HG03442 (cell line): ENCODE measurements at regions not wholly inside any gene's neighbourhood (a gene's known extent, or its start where the extent isn't known, plus 50 kb on each side); places are given as distances from the start of the nearest gene placed in this dataset.

Experiments used
- ATAC-seq: cut with Tn5 transposase; IDR thresholded peaks from one replicate; pipeline ENCODE4 v1.9.1; 2021; ENCODE audit warnings: mild to moderate bottlenecking, moderate library complexity; ENCODE audit not compliant: unreplicated experiment

DNA sequence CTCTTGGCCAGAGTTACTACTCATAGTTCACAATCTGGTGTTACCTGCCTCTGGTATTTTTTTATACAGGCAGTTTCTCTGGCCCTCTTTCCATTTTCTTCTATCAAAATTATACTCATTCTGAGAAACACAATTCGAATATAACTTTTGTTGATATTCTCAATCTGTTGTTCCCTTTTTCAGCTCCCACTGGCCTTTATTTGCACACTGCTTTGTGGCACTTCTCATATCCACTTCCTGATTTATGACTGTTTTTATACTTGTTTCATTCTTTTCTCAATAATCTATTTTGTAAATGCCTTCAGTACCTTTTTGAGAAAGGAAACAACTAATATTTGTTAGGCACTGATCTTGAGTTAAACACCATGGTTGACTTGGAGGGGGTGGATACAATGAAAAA lies 93.8 kb upstream of the HDAC9 start:
- no peak for ATAC-seq

DNA sequence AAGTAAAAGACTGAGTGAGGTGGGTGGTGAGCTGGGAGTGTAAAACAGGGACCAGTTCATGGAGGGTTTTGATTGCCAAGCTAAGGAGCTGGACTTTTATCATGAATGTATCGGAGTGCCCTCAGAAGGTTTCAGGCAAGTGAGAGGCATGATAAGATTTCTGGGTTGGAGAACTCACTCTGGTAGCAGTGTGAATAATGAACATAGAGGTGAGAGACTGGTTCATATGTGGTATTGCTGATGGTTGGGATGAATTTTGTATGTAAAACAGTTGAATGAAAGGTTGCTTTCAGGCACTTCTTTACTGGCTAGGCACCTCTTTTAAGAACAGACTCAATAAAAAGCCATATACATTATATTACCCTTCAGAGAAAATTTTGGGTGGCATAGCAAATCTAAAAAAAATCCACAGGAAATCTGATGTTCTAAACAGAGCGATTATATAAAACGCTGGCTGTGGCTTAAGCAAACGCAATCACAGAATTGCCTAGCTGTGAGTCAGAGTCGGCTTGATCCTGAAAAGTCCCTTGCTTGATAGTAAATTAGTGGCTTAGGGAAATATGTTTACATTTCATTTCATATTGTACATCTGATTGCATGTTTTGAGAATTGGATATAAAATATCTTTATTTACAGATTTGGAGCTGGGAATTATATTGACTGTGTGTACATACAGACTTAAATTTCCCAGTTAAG lies 92.9 kb upstream of the HDAC9 start:
- no peak for ATAC-seq

DNA sequence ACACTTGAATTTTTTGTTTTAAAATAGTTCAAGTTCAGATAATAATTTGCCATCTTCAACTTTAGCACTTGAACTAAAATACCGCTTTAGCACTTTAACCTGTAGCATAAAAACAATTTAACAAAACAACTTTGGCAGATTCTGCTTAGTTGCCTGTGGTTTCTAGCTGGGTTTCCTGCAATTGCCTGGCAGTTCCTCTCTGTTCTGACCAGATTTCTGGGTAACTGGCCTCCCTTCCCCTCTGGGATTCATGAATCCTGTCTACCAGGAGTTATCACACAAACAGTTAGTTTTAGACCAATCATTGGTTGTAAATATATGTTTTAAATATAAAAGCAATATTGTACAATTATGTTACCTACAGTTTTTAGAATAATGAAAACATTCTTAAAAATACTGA lies 89.8 kb upstream of the HDAC9 start:
- no peak for ATAC-seq

DNA sequence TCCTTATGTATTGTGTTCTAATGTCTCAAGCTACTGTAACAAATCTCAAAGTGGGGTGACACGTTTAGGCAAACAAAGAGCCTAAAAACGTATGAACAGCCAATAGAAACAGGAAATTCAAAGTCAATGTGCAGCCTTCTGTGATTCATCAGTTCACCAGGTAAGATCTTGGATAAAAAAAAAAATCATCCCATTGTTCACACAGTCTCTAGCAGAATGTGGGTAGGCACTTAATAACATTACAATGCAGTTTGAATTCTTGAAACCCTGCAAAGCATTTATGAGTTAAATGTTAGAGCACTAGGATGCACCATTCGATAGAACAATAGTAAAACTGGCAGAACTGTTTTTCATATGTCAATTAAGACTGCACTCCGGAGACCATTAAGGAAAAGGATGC lies 88.2 kb upstream of the HDAC9 start:
- ATAC-seq: no peak

DNA sequence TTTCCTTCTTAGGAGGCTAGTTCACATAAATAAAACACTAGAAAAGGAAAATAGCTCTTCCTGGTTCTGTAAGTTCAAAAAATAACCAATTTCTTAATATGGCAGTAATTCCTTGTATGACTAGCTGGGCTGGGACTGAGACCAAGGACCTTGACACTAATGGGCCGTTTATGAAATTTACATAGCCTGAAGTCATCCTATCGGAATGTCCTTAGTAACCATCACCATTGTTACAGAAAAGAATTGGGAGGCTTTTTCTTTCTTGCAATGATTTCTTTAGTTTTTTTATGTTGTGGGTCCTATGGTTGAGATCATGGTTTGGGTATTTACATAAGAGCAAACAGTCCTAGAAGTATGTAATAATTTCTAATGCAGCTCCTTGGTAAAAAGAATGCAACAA lies 87.1 kb upstream of the HDAC9 start:
- no peak for ATAC-seq

DNA sequence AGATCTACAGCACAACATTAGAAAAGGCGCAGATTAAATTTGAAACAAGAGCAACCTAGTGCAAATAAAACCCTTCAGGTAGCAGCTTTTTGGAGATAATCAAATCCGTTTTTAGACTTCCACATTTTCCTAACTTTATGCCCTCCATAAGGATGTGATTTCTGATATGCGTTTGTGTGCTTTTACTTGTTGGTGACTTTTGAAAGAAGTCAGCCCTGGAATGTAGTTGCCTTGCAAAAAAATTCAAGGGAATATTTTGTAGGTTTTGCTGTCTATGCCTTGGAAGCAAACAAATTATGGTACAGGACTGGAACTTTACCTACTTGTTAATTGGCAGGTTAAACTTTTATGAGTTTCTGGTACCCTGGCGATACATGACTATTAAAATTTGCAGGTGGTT lies 86.7 kb upstream of the HDAC9 start:
- ATAC-seq: no peak

DNA sequence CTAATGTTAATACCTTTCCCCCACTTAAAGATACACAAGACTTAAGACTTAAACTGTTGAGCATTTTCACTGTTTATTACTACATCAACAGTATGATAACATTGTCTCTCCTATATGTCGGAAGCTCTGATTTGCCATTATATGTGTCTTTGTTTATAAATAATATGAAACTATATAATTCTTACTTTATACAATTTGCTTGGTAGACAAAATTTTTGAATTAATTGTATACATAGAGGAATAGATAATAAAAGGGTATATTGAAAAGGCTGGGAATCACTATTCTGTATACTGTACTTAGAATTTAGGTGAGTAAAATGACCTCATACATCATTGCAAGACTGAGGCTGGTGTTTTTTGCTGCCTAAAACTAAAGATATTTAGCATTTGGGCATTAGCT lies 82.1 kb upstream of the HDAC9 start:
- no peak for ATAC-seq

DNA sequence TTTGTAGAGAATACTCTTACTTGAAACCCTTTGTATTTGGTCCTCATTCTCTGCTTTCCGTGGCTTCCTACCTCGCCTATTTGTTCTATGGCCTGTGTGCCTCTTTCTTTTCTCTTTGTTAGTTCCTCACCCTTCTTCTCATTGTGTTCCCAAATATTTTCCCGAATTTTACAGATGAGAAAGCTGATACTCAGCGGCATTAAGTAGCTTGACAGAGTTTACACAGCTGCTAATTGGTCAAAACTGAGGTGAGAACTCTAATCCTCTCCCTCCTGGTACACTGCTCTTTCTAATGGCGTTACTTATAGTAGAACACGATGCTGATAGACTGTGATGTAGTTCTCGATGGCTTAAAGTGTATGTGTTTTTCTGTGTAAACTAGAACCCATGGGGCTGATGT lies 80.7 kb upstream of the HDAC9 start:
- no peak for ATAC-seq

DNA sequence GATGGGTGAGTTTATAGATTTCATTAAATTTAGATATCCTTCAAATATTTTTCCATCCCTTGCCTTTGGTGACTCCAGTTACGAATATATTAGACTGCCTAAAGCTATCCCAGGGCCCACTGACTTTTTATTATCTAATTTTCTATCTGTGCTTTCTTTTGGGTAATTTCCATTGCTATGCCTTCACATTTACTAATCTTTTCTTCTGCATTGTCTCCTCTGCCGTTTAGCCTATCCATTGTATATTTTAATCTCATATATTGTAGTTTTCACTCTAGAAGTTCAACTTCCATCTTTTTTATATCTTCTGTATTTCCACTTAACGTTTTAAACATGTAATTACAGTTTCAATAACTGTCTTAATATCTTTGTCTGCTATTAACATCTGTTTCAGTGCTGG lies 78.6 kb upstream of the HDAC9 start:
- ATAC-seq: no peak

DNA sequence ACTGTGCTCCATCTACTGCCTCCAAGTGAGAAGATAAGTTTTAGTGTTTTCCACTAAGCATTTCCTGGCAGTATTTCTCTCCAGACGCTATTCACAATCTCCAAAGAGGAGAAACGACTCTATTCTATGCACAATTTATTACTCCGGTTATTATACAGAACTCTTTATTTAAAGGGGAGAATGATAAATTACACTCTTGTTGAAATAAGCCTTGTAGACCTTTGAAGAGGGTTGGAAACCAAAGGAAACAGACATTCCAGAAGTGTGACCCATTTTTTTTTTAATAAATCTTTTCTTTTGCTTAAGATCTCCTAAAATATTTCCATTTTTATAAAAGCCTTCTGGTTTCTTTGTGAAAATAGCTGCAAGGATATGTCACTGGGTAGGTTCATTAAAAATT lies 76.1 kb upstream of the HDAC9 start:
- ATAC-seq: no peak

DNA sequence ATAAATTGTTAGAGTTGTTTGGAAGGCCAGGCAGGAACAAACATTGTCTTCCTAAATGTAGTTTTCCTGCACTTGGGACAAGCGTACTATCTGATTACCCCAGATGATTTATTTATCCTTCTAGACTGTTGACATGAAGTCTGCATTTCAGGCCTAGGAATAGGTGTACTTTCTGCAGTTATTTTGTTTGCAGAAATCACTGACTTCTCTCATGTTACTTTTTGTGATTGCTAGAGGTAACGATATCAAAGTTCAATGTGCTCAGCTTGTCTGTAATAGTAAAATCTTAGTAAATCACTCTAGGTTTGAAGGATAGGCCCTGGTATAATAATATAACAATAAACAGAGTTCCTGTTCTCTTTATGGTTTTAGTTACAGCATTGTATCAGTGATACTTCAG lies 75.4 kb upstream of the HDAC9 start:
- no peak for ATAC-seq

DNA sequence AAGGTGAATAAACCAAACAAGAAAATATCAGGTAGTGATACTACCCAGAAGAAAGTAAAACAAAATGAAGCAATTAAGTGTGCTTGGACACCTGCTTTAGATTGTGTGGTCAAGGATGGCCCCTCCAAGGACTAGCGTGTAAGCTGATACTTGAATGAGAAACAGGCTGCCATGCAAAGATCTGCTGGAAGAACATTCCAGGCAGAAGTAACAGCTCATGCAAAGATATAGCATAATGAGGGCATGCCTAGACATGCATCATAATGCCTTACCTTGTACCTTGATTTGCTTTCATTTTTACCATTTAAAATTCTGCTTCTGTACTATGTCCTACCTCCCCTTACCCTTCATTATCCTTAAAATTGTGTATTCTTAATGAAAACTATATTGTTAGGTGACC lies 74.8 kb upstream of the HDAC9 start:
- peak; percentile 53 for ATAC-seq

DNA sequence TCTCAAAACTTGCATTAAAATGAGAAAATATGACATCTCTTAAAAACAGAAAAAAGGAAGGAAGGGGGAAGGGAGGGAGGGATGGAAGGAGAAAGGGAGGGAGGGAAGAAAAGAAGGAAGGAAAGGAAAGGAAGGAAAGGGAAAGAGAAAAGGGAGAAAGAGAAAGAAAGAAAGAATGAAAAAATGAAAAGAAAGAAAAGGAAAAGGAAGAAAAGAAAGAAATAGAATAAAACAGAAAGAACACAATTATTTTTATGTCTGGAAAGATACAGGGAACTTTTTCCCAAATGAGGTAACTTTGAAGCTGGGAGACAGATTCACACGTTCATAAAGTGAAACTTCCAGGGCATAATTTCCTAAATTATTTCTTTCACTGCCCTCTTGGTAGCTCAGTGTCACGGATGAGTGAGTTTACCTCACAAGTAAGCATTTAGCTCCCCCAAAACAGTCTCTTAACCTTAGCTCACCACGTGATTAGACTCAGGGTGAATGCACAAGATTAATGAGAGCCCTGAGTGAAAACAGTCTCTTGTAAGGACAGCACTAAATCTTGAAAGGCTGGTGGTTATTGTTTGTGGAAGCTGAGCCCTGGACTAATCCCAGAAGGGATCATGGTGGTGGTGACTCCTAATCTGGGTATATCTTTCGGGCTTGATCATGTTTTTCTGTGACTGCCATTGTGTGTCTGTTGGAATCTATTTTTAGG lies 74.1 kb upstream of the HDAC9 start:
- ATAC-seq: no peak

DNA sequence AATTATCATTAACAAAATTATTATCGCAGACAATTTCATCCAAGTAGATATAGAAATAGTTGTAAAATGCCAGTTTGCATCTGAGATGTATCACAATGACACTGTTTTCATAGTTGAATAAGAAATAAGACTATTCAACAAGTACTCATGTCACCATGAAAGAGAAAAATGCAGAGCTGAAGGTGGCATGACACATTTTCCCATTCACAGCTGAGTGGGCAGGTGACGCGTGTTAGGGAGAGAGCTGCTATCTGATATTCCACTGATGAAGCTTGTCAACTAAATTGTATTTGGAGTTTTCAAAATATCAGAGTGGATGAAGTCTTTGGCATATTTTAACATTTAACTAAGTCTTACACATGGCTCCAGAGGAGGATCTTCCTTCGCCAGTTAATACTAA lies 70.3 kb upstream of the HDAC9 start:
- ATAC-seq: no peak

DNA sequence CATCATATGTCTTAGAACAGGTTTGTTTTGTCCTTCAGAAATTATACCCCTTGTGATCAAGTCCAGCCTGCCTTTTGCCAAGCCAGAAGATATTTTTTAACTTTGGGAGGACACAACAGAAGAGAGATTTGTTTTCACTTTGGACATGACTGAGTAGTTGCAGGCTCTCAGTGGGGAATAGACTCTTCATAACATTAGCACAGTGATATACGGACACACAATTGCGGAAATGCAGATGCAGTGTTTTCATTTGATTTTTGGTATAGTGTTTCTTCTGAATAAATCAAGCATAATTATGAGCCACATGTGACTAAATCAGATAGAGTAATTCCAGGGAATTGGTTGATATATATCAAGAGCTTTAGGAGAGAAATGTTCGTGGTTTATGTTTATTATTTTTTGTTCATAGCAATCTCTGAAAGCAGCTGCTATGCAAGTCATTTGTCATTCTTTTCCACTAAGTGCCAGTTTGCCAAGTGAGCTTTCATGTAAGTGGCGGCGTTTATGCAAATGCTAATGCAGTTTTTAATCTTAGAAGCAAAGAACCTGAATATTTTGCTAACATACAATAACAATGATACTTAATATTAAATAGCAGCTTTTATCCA lies 69.6 kb upstream of the HDAC9 start:
- ATAC-seq: no peak

DNA sequence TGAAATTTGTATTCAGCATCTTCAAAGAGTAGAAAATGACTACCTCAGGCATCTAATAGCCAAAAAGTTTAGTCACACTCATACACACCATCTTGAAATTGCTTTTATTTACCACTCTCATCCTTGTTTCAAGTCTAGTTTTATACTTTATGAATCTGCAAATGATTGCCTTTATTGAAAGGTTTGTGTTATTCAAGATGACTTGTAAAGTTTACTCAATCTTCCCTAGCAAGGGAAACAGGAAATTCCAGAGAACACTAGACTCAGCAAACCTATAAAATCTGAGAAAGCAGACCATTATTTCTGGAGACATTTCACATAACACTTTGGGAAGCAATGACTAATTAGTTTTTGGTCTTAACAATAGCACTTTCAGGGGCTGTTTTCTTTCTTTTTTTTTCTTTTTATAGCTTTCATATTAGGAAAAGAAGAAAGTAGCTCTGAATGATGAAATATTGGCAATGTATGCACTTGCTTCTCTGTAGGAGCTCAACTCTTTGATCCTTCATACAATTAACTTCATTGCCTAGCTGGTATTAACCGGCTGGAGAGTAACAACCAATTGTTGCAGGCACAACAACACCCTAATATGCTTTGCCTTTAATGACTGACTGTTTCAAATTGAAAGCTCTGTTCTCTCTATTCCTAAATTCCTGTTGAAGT lies 68.9 kb upstream of the HDAC9 start:
- ATAC-seq: no peak

DNA sequence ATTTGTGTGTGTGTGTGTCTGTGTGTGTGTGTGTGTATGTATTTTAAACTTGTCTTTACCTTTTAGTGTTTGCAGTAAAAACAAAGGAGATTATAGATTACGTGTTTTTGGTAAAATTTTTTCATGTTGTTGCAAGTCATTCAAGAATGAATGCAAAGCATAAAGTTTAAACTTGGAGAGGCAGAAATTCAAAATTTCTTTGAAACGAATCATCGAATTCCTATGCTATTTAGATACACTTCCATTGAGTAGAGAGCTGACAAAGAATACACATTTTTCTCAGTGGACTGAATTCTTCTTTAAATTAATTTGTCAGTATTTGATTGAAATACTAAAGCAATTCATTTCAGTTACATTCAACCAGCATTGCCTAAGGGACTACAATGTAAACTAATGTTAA lies 66.0 kb upstream of the HDAC9 start:
- ATAC-seq: no peak

DNA sequence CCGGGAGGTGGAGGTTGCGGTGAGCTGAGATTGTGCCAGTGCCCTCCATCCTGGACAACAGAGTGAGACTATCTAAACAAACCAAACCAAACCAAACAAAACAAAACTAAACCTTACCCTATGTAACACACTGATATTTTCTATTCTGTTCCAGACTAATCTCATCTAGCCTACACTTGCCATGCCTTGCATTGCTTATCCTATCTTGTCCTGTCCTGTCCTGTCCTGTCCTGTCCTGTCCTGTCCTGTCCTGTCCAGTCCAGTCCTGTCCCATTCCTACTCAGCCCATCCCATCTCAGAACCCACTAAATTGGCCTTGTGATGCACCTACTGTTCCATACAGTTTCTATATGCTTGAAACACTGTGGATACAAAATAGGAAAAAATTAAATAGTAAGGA lies 64.7 kb upstream of the HDAC9 start:
- no peak for ATAC-seq

DNA sequence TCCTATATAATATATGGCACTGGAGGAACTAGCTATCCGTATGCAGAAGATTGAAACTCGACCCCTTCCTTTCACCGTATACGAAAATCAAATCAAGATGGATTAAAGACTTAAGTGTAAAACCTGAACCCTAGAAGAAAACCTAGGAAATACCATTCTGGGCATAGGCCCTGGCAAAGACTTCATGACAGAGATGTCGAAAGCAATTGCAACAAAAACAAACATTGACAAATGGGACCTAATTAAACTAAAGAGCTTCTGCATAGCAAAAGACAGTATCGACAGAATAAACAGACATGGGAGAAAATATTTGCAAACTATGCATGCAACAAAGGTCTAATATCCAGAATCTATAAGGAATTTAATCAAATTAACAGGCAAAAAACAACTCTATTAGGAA lies 61.4 kb upstream of the HDAC9 start:
- ATAC-seq: no peak

DNA sequence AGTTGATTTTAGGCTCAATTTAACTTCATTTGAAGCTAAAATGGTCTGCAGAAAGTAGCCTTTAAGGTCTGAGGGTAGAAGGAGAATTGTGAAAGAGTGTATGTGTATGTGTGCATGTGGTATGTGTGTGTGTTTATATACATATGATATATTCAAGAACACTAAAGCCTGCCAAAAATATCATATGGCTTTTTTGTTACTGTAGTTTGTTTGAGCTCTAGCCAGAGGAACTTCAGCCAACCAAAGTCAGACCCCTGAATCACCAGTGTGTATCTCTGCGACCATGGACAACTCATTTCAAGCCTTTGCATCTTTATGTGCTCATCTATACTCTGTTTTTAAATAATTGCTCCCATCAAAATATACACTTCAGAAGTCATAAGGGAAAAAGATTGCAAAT lies 58.4 kb upstream of the HDAC9 start:
- ATAC-seq: no peak

DNA sequence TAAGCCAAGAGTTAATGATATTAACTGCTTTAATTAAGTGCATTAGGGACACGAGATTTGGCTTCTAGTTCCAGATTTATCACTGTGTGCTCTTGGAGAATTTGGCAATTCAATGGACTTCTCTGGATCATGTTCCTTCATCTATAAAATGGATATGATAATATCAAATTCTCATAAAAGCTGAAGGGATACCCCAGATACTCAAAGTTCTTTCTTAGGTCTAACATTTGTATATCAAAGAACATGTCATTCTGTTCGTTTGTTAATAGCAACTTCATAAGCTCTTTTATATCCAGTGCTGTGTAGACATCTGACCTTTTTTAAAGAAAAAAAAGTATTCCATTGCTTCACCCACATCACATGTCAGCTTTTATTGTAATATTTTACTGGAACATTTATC lies 54.6 kb upstream of the HDAC9 start:
- ATAC-seq: no peak

DNA sequence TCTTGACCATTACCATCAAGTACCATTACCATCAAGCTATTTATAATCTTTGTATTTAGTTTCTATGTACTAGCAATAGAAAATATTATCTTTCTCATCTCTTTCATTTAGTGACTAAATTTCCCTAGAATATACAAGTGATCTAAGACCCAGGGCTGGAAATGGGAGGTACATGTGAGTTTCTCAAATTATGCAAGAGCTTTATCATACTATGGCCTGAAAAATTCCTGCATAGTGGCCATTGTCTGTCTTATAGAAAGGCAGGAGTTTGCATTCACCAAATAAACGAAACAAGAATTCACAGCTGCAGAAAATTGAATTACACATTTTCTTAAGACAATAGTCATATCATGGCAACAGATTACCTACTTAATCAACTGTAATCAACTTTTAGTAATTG lies 50.7 kb upstream of the HDAC9 start:
- no peak for ATAC-seq
